BJ (cell line): ENCODE measurements at regions not wholly inside any gene's neighbourhood (a gene's known extent, or its start where the extent isn't known, plus 50 kb on each side); places are given as distances from the start of the nearest gene placed in this dataset.

Experiments
- CTCF ChIA-PET: fragments of 350-600 bp; formaldehyde crosslinking; extraction: SDS; loops from one replicate; lab custom pipeline; 2021; ENCODE audit warnings: antibody characterized with exemption, inconsistent platforms; lab: Yijun Ruan, JAX
- POLR2A ChIA-PET: fragments of 300-600 bp; sonication (Branson Sonifier 250); formaldehyde crosslinking; extraction: SDS; loops from one replicate; lab custom pipeline; 2021; ENCODE audit warnings: antibody characterized with exemption; lab: Charles Lee
- DNase-seq: peaks from one replicate; pipeline ENCODE4 v3.0.0-alpha.2; 2011; ENCODE audit warnings: low read depth
- H3K27me3 ChIP-seq: 2 replicates; pipeline ENCODE4 v1.6.0; 2011; ENCODE audit warnings: low read length; ENCODE audit not compliant: control insufficient read depth, insufficient read depth
- H3K36me3 ChIP-seq: 2 replicates; pipeline ENCODE4 v1.5.1; 2011; ENCODE audit warnings: low read length; ENCODE audit not compliant: control insufficient read depth, insufficient read depth
- H3K4me3 ChIP-seq: 2 replicates; pipeline ENCODE4 v1.5.1; 2011; ENCODE audit warnings: low read depth, mild to moderate bottlenecking, control low read depth, low read length
- CTCF ChIP-seq: IDR thresholded peaks from 2 replicates; pipeline ENCODE4 v1.5.1; 2011; ENCODE audit warnings: low read depth, mild to moderate bottlenecking, control low read depth, inconsistent platforms, low read length, moderate library complexity; ENCODE audit not compliant: insufficient read depth

- H3K36me3 ChIP-seq, result no peaks in the 10 kb centered on the region
- ChIA-PET POLR2A (no interaction called here), CTCF (no interaction called here)
- H3K27me3 ChIP-seq, result no peaks in the 10 kb centered on the region
- no peak for TF ChIP-seq CTCF
- no peak overlapping the region for H3K4me3 ChIP-seq
- no peak for DNase-seq
Measured at GRCh38 chr13:79267560-79267959, 138.5 kb downstream of the RBM26 start.

- Histone ChIP-seq H3K36me3 (no peaks in the 10 kb centered on the region), H3K4me3 (no peak overlapping the region), H3K27me3 (no peaks in the 10 kb centered on the region)
- DNase-seq, result no peak
- no peak for TF ChIP-seq CTCF
- POLR2A ChIA-PET, result no interaction called here
- CTCF ChIA-PET, result interaction anchor here (0.6 to 1.1 kb wide), 2 partner anchors 15 to 162 kb away, joined by 3 read pairs; no protein-coding TSS in a partner anchor
Measured at GRCh38 chr13:79258489-79258888, 147.6 kb downstream of the RBM26 start.

GRCh38 chr13:79246578-79246949, 159.5 kb downstream of the RBM26 start:
- Histone ChIP-seq H3K4me3 (no peak overlapping the region), H3K36me3 (no peaks in the 10 kb centered on the region), H3K27me3 (no peaks in the 10 kb centered on the region)
- no peak for DNase-seq
- ChIA-PET CTCF (interaction anchor here (1.3 kb wide), 1 partner anchor 9 kb away, joined by 3 read pairs; no protein-coding TSS in a partner anchor), POLR2A (no interaction called here)
- TF ChIP-seq CTCF, result no peak

GRCh38 chr13:79245937-79246577, 160.0 kb downstream of the RBM26 start:
- CTCF ChIA-PET, result no interaction called here
- no peak for DNase-seq
- H3K36me3 ChIP-seq, result no peaks in the 10 kb centered on the region
- POLR2A ChIA-PET, result no interaction called here
- no peaks in the 10 kb centered on the region for H3K27me3 ChIP-seq
- H3K4me3 ChIP-seq, result no peak overlapping the region
- no peak for TF ChIP-seq CTCF

GRCh38 chr13:79241697-79242096, 164.4 kb downstream of the RBM26 start:
- POLR2A ChIA-PET, result no interaction called here
- H3K36me3 ChIP-seq, result no peaks in the 10 kb centered on the region
- no peak for TF ChIP-seq CTCF
- no peaks in the 10 kb centered on the region for H3K27me3 ChIP-seq
- no peak overlapping the region for H3K4me3 ChIP-seq
- CTCF ChIA-PET, result no interaction called here
- no peak for DNase-seq
